Stimulated activated naive CD8-positive, alpha-beta T cell treated with anti-CD3 and anti-CD28 coated beads, Interleukin-15, amount 100 ng/mL, for 72 hours (primary cell): ENCODE measurements at regions not wholly inside any gene's neighbourhood (a gene's known extent, or its start where the extent isn't known, plus 50 kb on each side); places are given as distances from the start of the nearest gene placed in this dataset.
A peak's percentile ranks its signal among the peaks of the same experiment; 100 is the strongest.

Source experiments
- ATAC-seq: fragments of 150-1000 bp; cut with Tn5 transposase; 2 replicates; pipeline ENCODE4 v1.10.0; 2021; ENCODE audit warnings: mild to moderate bottlenecking, moderate library complexity
- DNase-seq, 2 donors: peaks; one replicate each; pipeline ENCODE4 v3.0.0; 2021 to 2022
- H3K27ac Mint-ChIP-seq, 2 donors: one replicate each; pipeline ENCODE4 v1.8.0; 2022; ENCODE audit warnings: mild to moderate bottlenecking in 2 of 2, mixed read lengths in 2 of 2, moderate library complexity in 2 of 2
- H3K27me3 Mint-ChIP-seq: one replicate; pipeline ENCODE4 v1.8.0; 2022; ENCODE audit warnings: mixed read lengths
- H3K4me1 Mint-ChIP-seq: one replicate; pipeline ENCODE4 v1.8.0; 2022; ENCODE audit warnings: mild to moderate bottlenecking, mixed read lengths
- H3K4me3 Mint-ChIP-seq, 2 donors: one replicate each; pipeline ENCODE4 v1.8.0; 2022; ENCODE audit warnings: mild to moderate bottlenecking in 2 of 2, mixed read lengths in 2 of 2, moderate library complexity in 1 of 2
- H3K9me3 Mint-ChIP-seq, 2 donors: one replicate each; pipeline ENCODE4 v1.8.0; 2022; ENCODE audit warnings: mixed read lengths in 2 of 2

- Mint-ChIP-seq H3K27me3 (no peaks in the 10 kb centered on the region), H3K27ac (no peak overlapping the region), H3K9me3 (no peaks in the 10 kb centered on the region), H3K4me3 (no peak overlapping the region), H3K4me1 (no peaks in the 10 kb centered on the region)
- DNase-seq (peak; percentile 9 to 23), ATAC-seq (peak; percentile 83)
These were observed 258.1 kb downstream of the TBL1XR1 start for GRCh38 chr3:176939022-176939817.

- ATAC-seq: no peak
- H3K4me1 Mint-ChIP-seq: no peaks in the 10 kb centered on the region
- DNase-seq: no peak
- H3K27ac Mint-ChIP-seq: no peak overlapping the region
- H3K4me3 Mint-ChIP-seq: no peak overlapping the region
- H3K9me3 Mint-ChIP-seq: no peaks in the 10 kb centered on the region
- H3K27me3 Mint-ChIP-seq: peaks cover 8% of the 10 kb centered on the region
These were observed 259.3 kb downstream of the TBL1XR1 start for GRCh38 chr3:176937994-176938393.

- H3K4me1 Mint-ChIP-seq: no peaks in the 10 kb centered on the region
These were observed 259.7 kb downstream of the TBL1XR1 start for GRCh38 chr3:176937541-176937940.

GRCh38 chr3:176935194-176935888 lies 261.9 kb downstream of the TBL1XR1 start:
- no peak overlapping the region for H3K4me3 Mint-ChIP-seq

More at GRCh38 chr3:176937541-176937940, 259.7 kb downstream of the TBL1XR1 start:
- no peaks in the 10 kb centered on the region for H3K9me3 Mint-ChIP-seq
- ATAC-seq (no peak), DNase-seq (no peak)
- no peak overlapping the region for H3K4me3 Mint-ChIP-seq
- peaks cover 10% of the 10 kb centered on the region for H3K27me3 Mint-ChIP-seq
- H3K27ac Mint-ChIP-seq: no peak overlapping the region

GRCh38 chr3:176934698-176935097 lies 262.6 kb downstream of the TBL1XR1 start:
- ATAC-seq: no peak
- H3K4me3 Mint-ChIP-seq: no peak overlapping the region

More at GRCh38 chr3:176935194-176935888, 261.9 kb downstream of the TBL1XR1 start:
- no peak for ATAC-seq
- no peaks in the 10 kb centered on the region for H3K9me3 Mint-ChIP-seq
- peaks cover 10% of the 10 kb centered on the region for H3K27me3 Mint-ChIP-seq
- no peaks in the 10 kb centered on the region for H3K4me1 Mint-ChIP-seq
- H3K27ac Mint-ChIP-seq: peak overlapping the region in 1 of 2 donors; percentile 69
- no peak for DNase-seq

DNA sequence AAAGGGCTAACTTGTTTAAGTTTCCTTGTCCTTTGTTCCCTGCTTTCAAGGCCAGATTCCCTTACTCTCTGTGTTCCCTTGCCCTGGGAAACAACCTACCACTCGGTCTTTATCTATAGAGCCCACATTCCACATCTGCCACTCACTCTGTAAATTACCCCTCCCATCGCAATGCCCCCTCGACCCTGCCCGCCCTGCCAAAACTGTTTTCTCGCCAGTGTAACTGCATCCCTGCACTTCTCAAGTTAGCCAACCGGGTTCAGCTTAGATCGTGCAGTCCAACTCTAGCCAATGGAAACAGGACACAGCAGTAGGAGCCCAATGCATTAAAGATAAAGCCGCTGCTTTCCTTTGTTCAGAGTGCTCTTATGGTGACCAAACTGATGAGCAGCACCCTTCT lies 263.6 kb downstream of the TBL1XR1 start:
- no peak overlapping the region for H3K27ac Mint-ChIP-seq

More at GRCh38 chr3:176934698-176935097, 262.6 kb downstream of the TBL1XR1 start:
- H3K4me1 Mint-ChIP-seq: no peaks in the 10 kb centered on the region
- H3K27ac Mint-ChIP-seq: no peak overlapping the region
- no peak for DNase-seq
- peaks cover 10% of the 10 kb centered on the region for H3K27me3 Mint-ChIP-seq
- no peaks in the 10 kb centered on the region for H3K9me3 Mint-ChIP-seq

DNA sequence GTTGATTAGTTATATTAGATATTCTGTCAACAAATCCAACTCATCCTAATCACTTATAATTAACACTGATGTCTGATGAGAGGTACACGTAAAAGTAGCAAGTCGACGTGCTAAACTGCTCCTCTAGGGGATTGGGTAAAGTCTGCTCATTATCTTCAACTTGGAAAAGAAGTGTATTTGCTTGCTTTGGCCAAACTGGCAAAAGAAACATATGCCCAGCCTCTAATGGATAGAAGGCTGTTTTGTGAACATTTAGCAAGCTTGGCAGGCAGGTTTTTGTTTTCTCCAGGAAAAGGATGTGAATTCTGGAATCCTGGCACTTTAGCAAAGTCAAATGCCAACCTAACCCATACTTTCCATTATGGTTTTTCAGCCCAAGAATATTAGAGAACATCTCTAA lies 264.8 kb downstream of the TBL1XR1 start:
- DNase-seq (no peak), ATAC-seq (no peak)
- Mint-ChIP-seq H3K9me3 (no peaks in the 10 kb centered on the region), H3K27ac (no peak overlapping the region), H3K4me3 (no peak overlapping the region), H3K27me3 (peaks cover 15% of the 10 kb centered on the region), H3K4me1 (no peaks in the 10 kb centered on the region)

More for the DNA sequence above, 263.6 kb downstream of the TBL1XR1 start:
- H3K9me3 Mint-ChIP-seq: no peaks in the 10 kb centered on the region
- H3K4me3 Mint-ChIP-seq: no peak overlapping the region
- DNase-seq (no peak), ATAC-seq (no peak)
- peaks cover 10% of the 10 kb centered on the region for H3K27me3 Mint-ChIP-seq
- H3K4me1 Mint-ChIP-seq: no peaks in the 10 kb centered on the region

DNA sequence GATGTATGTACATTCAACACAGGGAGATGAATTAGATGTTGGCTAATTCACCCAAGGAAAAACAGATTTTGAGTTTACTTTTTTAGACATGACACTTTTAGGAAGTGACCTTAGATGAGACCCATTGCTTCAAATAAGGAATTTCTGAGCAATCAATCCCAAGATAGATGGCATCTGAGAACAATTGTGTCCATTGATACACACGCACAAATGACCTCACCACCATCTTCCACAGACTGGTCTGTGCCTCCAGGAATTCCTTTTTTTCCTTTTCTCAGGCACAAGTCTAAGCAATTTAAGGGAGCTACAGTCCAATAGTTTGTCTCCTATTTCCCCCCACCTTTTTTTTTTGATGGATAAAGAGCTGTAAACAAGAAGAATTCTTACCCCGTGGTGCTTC lies 265.3 kb downstream of the TBL1XR1 start:
- no peaks in the 10 kb centered on the region for H3K9me3 Mint-ChIP-seq
- no peak overlapping the region for H3K27ac Mint-ChIP-seq
- no peak for ATAC-seq
- H3K27me3 Mint-ChIP-seq: peaks cover 20% of the 10 kb centered on the region
- H3K4me3 Mint-ChIP-seq: no peak overlapping the region
- H3K4me1 Mint-ChIP-seq: no peaks in the 10 kb centered on the region
- DNase-seq: no peak

- no peak overlapping the region for H3K27ac Mint-ChIP-seq
- H3K27me3 Mint-ChIP-seq: peaks cover 23% of the 10 kb centered on the region
- no peaks in the 10 kb centered on the region for H3K9me3 Mint-ChIP-seq
- H3K4me1 Mint-ChIP-seq: no peaks in the 10 kb centered on the region
- DNase-seq (no peak), ATAC-seq (no peak)
- no peak overlapping the region for H3K4me3 Mint-ChIP-seq
These were observed 266.3 kb downstream of the TBL1XR1 start for GRCh38 chr3:176930942-176931341.

- no peaks in the 10 kb centered on the region for H3K9me3 Mint-ChIP-seq
- peaks cover 20% of the 10 kb centered on the region for H3K27me3 Mint-ChIP-seq
- no peak overlapping the region for H3K27ac Mint-ChIP-seq
- DNase-seq (no peak), ATAC-seq (no peak)
- H3K4me3 Mint-ChIP-seq: no peak overlapping the region
- no peaks in the 10 kb centered on the region for H3K4me1 Mint-ChIP-seq
These were observed 268.7 kb downstream of the TBL1XR1 start for GRCh38 chr3:176928582-176928931.

DNA sequence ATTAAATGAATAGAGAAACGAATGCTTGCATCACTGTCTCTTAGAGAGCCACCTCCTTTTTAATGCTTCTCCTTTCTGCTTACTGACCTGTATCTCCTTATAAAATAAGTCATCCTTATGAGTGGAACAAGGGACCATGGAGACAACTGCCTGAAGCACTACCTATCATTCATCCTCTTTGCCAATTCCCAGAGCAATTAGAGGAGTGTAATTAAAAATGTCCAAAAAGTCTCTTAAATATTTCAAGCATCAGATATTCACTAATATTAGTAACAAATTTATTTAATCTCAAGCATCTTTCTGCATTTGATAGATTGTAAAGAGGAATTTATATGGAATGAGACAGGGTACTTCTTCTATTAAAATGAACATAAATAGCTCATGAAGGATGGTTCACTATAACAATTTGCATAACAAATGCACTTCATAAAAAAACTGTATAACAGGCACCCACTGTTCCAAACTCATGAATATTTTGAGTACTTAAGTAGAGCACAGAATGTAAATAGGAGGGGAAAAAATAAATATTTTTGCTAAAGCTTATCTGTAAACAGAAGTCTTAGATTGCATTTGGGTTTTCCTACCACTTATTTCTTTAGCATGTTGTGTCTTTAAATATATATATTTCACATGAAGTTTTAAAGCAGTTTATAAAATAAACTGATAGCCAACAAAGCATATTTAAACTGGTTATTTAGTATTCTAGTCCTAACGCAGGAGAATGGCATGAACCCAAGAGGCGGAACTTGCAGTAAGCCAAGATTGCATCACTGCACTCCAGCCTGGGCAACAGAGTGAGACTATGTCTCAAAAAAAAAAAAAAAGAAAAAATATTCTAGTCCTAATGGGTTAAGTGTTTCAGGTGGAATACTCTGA lies 269.3 kb downstream of the TBL1XR1 start:
- Mint-ChIP-seq H3K4me1 (no peaks in the 10 kb centered on the region), H3K4me3 (no peak overlapping the region), H3K27me3 (peaks cover 14% of the 10 kb centered on the region), H3K9me3 (no peaks in the 10 kb centered on the region), H3K27ac (no peak overlapping the region)
- DNase-seq (no peak), ATAC-seq (no peak)

DNA sequence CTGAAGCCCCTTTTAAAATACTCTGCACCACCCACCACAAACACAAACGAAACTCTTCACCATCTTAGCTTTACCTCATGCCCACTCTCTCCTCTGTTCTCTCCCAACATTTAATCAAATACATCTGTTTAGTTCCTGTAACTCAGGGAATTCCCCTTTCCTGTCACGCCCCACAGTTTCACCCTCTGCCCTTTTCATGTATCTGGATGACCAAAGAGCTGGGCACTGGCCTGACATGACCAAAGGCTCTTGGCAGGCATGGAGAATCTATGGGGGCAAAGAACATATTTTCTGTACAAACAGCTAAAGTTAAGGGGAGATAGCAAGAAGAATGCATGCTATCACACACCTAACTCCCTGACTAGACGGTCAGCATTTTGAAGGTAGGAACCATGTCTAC lies 270.0 kb downstream of the TBL1XR1 start:
- H3K27me3 Mint-ChIP-seq: peaks cover 13% of the 10 kb centered on the region
- ATAC-seq: no peak
- H3K9me3 Mint-ChIP-seq: no peaks in the 10 kb centered on the region
- no peak overlapping the region for H3K27ac Mint-ChIP-seq
- H3K4me3 Mint-ChIP-seq: no peak overlapping the region
- no peaks in the 10 kb centered on the region for H3K4me1 Mint-ChIP-seq
- DNase-seq: no peak

DNA sequence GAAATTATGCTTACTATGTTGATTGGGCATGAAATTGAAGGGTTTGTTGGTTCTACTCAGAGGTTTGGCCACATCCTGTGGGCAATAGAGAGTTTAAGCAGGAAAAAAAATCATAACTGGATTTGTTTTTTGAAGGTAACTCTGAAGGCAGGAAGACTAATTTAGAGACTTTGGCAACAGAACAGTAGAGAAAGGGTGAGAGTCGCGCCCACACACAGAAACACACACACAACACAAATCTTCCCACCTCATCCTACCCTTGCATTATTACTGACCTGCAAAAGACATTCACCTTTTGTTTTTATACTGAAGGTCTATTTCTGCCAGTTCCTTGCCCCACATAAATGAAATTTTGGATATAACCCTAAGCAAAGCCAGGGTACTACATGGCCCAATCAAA lies 270.6 kb downstream of the TBL1XR1 start:
- Mint-ChIP-seq H3K9me3 (no peaks in the 10 kb centered on the region), H3K27ac (no peak overlapping the region), H3K4me3 (no peak overlapping the region), H3K4me1 (no peaks in the 10 kb centered on the region), H3K27me3 (peaks cover 13% of the 10 kb centered on the region)
- ATAC-seq: no peak
- DNase-seq: no peak

- Mint-ChIP-seq H3K9me3 (no peaks in the 10 kb centered on the region), H3K4me3 (no peak overlapping the region), H3K27me3 (peaks cover 13% of the 10 kb centered on the region), H3K4me1 (no peaks in the 10 kb centered on the region), H3K27ac (no peak overlapping the region)
- no peak for ATAC-seq
- no peak for DNase-seq
These were observed 271.2 kb downstream of the TBL1XR1 start for GRCh38 chr3:176926034-176926433.

DNA sequence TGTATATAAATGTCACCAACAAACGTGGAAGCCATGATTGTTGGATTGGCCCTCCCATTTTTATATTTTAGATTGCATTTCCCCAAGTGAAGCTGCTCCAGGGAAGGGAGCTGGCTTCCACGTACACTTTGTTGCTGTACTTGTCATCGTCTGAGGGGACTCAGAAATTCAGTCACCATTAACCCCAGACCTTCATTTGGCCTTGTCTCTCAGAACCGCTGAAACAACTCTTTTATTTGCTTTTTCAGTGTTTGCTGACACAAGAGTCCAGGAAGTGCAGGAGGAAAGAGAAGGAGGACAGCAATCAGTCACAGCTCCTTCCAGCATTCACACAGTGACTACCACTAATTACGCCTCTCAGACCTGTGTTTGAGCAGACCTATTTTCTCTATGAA lies 276.5 kb downstream of the TBL1XR1 start:
- DNase-seq (no peak), ATAC-seq (no peak)
- Mint-ChIP-seq H3K27me3 (no peaks in the 10 kb centered on the region), H3K4me3 (no peak overlapping the region), H3K27ac (no peak overlapping the region), H3K4me1 (no peaks in the 10 kb centered on the region), H3K9me3 (no peaks in the 10 kb centered on the region)
